Motor neuron (in vitro differentiated cells): ENCODE measurements at regions not wholly inside any gene's neighbourhood (a gene's known extent, or its start where the extent isn't known, plus 50 kb on each side); places are given as distances from the start of the nearest gene placed in this dataset.

Experiments
- ATAC-seq, 8 experiments: fragments of 200-7000 bp; cut with Tn5 transposase; replicated peaks in 6 of 8; 2 replicates each; pipeline ENCODE4 v1.8.0; 2021; ENCODE audit warnings: mild to moderate bottlenecking in 8 of 8, moderate library complexity in 8 of 8
- H3K27ac ChIP-seq, 2 donors: fragments of 250-450 bp; sonication (Bioruptor Pico); 2 replicates each; pipeline ENCODE4 v1.9.0; 2021; ENCODE audit warnings: antibody characterized with exemption in 2 of 2, mild to moderate bottlenecking in 2 of 2, moderate library complexity in 1 of 2
- H3K4me1 ChIP-seq, 2 donors: fragments of 250-450 bp; sonication (Bioruptor Pico); replicated peaks in 1 of 2; 2 replicates each; pipeline ENCODE4 v1.6.1; 2021; ENCODE audit warnings: antibody characterized with exemption in 2 of 2, mild to moderate bottlenecking in 2 of 2, moderate library complexity in 1 of 2
- H3K4me3 ChIP-seq, 5 donors: fragments of 250-450 bp; sonication (Bioruptor Pico); 2 replicates each; pipeline ENCODE4 v1.9.0; 2021; ENCODE audit warnings: antibody characterized with exemption in 5 of 5, mild to moderate bottlenecking in 5 of 5, moderate library complexity in 4 of 5
- WGBS, 10 experiments: fragments of 450-650 bp; shearing (Covaris generic); methylation state at CpG; one replicate each; pipeline ENCODE4 v1.0.0; 2022; 5-methylcytosine and 5-hydroxymethylcytosine counted together
- in situ Hi-C, 9 experiments: fragments of 400-800 bp; cut with MboI; loops; one replicate each; pipeline ENCODE4 v1.15.0; 2021; ENCODE audit warnings: low sequenced_read_pairs in 9 of 9, low pct_unique_long_range_greater_than_20kb in 2 of 9; ENCODE audit not compliant: unreplicated experiment in 9 of 9

DNA sequence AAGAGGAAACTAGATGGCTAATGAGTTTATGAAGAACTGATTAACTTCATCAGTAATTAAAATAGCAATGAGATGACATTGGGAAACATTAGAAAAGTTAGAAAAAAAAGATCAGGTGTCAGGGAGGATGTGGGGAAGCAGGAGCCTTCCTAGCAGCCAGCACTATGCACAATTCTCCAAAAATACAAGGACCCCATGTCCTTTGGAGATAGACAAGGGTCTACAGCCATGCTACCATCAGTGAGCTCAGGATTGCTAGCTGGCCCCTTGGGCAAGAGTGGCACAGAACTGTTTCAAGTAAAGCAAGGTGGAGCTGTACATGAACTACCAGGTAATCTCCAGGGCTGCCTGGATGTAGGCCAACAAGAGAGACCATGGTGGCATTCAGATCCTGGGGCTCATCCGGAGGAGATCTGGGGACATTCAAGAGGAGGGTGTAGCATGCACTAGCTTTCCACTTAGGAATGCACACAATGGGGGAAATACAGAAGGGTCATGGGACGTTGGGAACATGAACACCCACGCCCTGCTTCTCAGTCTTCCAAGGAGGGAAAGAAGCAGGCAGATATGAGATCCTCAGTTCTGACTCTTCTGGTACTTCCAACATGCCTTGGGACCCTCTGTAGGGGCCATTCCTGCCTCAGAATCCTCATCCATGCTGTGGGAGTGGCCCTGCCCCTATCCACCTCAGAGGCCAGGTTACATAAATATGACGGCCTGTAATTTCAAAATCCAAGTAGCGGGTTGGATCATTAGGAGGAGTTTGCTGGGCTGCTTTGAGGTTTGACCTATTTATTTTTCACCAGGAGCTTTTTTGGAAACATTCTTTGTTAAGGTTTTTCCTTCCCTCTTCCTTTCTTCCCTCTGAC is 82.2 kb upstream of the HABP2 start:
- H3K4me3 ChIP-seq: no peak overlapping the region
- 59 to 100% (median 91%) methylated on average over 2 to 4 of the region's 5 CpGs; no CpG with 5 or more reads in 4 of the 10 experiments for WGBS, 10 experiments
- in situ Hi-C loops: no loop called here
- no peaks in the 10 kb centered on the region for H3K4me1 ChIP-seq
- no peak overlapping the region for H3K27ac ChIP-seq
- ATAC-seq: no peak

DNA sequence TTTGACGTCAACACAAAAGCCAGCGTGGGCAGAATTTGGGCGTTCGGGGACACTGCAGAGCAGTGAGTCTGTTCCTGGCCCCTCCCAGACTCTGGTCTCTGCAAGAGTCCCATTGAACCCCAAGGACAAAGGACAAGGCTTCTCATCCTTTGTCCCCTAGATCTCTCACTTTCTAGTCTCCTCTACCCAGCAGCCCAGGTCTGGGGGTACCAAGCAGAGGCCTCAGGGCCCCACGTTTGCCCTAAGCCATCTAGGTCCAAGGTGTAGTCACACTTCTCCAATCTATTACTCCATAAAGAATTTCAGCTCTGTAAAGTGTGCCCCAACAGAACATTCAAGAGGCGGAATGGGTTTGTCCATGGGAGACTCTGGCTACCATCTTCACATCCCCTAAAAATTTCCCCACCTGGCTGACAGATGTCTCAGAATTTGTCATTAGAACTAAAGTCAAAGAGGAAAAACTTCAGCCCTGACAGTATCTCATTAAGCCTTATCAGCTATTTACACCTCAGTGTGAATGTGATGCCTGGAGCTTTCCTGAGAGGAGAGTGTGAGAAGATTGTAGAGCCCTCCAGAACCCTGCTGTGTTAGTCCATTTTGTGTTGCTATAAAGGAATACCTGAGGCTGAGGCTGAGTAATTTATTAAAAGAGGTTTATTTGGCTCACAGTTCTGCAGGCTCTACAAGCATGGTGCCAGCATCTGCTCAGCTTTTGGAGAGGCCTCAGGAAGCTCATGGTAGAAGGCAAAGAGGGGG is 81.4 kb upstream of the HABP2 start:
- in situ Hi-C loops: no loop called here
- H3K4me1 ChIP-seq: peaks cover 0 to 2% of the 10 kb centered on the region in 2 donors
- WGBS, 10 experiments: 57 to 100% (median 79%) methylated on average over 2 to 5 of the region's 6 CpGs; no CpG with 5 or more reads in 2 of the 10 experiments
- no peak overlapping the region for H3K27ac ChIP-seq
- no peak overlapping the region for H3K4me3 ChIP-seq
- no peak for ATAC-seq

GRCh38 chr10:113473011-113473410 is 79.8 kb upstream of the HABP2 start:
- Histone ChIP-seq H3K4me3 (no peak overlapping the region), H3K27ac (no peak overlapping the region), H3K4me1 (peaks cover 0 to 3% of the 10 kb centered on the region in 2 donors)
- WGBS, 10 experiments: 10 to 100% (median 33%) methylated on average over 1 of the region's 1 CpG; no CpG with 5 or more reads in 3 of the 10 experiments
- in situ Hi-C loops: no loop called here
- ATAC-seq: no peak

DNA sequence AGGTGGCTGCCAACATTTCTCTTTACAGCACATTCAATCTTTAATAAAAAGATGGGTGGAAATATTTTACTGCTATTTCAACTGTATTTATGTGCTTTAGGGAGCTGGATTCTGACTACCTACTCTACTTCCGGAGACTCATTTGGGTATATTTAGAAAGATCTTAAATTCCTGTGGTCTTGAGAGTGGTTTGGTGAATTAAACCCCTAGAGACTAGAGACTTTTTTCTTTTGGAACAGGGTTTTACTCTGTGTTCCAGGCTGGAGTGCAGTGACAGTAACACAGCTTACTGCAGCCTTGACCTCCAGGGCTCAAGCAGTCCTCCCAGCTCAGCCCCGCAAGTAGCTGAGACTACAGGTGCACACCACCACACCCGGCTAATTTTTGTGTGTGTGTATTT is 79.0 kb upstream of the HABP2 start:
- no peak overlapping the region for H3K4me3 ChIP-seq
- no peak for ATAC-seq
- in situ Hi-C loops: no loop called here
- H3K4me1 ChIP-seq: peaks cover 0 to 3% of the 10 kb centered on the region in 2 donors
- H3K27ac ChIP-seq: no peak overlapping the region
- WGBS, 10 experiments: 40 to 100% (median 83%) methylated on average over 1 to 3 of the region's 3 CpGs; no CpG with 5 or more reads in 4 of the 10 experiments

DNA sequence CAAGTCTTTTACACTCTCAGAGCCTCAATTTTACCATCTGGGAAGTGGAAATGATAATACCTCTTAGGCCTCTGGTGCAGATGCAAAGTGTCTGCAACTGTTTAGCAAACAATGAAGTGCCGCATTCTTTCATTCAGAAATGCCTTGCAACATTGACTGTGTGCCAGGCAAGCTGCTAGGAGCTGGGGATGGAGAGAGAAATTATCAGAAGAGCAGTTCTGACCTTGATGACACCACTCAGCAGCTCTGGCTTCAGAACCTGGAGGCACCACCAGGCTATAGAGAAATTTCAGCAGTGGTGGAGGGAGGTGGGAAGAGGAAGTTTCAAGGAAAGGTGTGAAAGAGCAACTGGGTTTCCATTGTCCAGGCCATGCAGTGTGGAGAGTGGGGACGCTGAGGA is 78.1 kb upstream of the HABP2 start:
- in situ Hi-C loops: no loop called here
- Histone ChIP-seq H3K27ac (no peak overlapping the region), H3K4me3 (no peak overlapping the region), H3K4me1 (peaks cover 0 to 3% of the 10 kb centered on the region in 2 donors)
- peak in 1 of 8 experiments; percentile 22 for ATAC-seq
- WGBS, 10 experiments: 8 to 100% (median 81%) methylated on average over 1 to 2 of the region's 2 CpGs; no CpG with 5 or more reads in 2 of the 10 experiments

- 14 to 100% (median 45%) methylated on average over 2 to 3 of the region's 4 CpGs; no CpG with 5 or more reads in 2 of the 10 experiments for WGBS, 10 experiments
- no peak for ATAC-seq
Measured at GRCh38 chr10:113475381-113475807, 77.5 kb upstream of the HABP2 start.

DNA sequence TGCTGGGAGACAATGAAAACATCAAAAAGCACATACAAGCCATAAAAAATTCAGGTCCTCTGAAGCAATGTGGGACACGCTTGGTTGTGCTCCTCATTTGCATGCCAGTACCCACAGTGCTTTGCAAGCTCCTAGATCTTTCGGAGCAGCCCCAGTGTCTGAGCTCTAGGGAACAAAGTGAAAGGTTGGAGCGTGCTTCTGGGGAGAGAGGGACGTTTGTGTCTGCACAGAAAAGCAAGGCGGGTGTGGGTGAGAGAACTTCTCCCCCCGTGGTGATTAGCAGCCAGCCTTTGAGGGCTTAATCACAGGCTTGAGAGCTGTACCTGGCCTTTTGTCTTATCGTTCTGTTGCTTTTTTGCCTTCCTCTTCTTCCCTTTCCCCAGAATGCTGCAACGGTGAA is 76.7 kb upstream of the HABP2 start:
- Histone ChIP-seq H3K4me1 (peaks cover 0 to 3% of the 10 kb centered on the region in 2 donors), H3K4me3 (no peak overlapping the region), H3K27ac (no peak overlapping the region)
- in situ Hi-C loops: no loop called here
- WGBS, 10 experiments: 17 to 100% (median 62%) methylated on average over 1 to 7 of the region's 8 CpGs
- ATAC-seq: peak in 5 of 8 experiments; percentile 26 to 70 (median 38)

More at GRCh38 chr10:113475381-113475807, 77.5 kb upstream of the HABP2 start:
- Histone ChIP-seq H3K4me1 (peaks cover 0 to 3% of the 10 kb centered on the region in 2 donors), H3K27ac (no peak overlapping the region), H3K4me3 (no peak overlapping the region)
- in situ Hi-C loops: no loop called here

- WGBS, 10 experiments: 50 to 88% (median 80%) methylated on average over 1 to 4 of the region's 5 CpGs; no CpG with 5 or more reads in 5 of the 10 experiments
- ATAC-seq: no peak
- H3K4me3 ChIP-seq: no peak overlapping the region
- peaks cover 0 to 3% of the 10 kb centered on the region in 2 donors for H3K4me1 ChIP-seq
- H3K27ac ChIP-seq: no peak overlapping the region
- in situ Hi-C loops: no loop called here
Measured at GRCh38 chr10:113476673-113477072, 76.2 kb upstream of the HABP2 start.

GRCh38 chr10:113477451-113477850 is 75.4 kb upstream of the HABP2 start:
- Histone ChIP-seq H3K4me3 (no peak overlapping the region), H3K27ac (no peak overlapping the region), H3K4me1 (peaks cover 0 to 3% of the 10 kb centered on the region in 2 donors)
- 43 to 100% (median 100%) methylated on average over 1 to 3 of the region's 3 CpGs; no CpG with 5 or more reads in 5 of the 10 experiments for WGBS, 10 experiments
- in situ Hi-C loops: no loop called here
- no peak for ATAC-seq

DNA sequence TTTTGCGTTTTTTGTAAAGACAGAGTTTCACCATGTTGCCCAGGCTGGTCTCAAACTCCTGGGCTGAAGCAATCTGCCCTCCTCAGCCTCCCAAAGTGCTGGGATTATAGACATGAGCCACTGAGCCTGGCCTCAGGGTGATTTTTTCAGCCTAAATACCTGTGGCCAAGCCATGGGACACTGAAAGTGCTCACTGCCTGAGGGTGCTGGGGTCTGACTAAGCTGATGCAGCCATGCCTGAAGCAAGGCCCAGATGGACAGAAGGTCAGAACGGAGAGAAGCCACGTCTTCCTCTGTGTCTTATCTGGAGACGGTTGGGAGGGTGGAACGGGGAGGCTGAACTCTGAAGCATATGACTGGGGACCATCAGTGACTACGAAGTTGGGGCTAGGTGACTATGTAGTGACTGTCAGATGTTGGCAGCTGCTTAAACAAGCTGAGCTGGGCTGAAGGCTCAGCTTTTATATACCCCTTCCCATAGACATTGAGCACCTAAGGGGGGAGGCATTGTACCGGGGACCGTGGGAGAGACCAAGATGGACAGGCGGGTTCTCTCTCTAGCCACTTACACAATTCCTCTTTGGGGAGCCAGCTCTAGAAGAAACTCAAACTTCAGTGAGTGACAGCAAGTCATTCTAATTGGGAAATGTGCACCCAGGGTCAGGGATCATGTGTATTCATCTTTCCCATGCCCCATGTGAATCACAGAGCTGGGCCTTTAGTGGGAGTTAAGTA is 73.3 kb upstream of the HABP2 start:
- H3K27ac ChIP-seq: no peak overlapping the region
- WGBS, 10 experiments: 73 to 100% (median 100%) methylated on average over 1 to 4 of the region's 9 CpGs; no CpG with 5 or more reads in 3 of the 10 experiments
- peaks cover 0 to 3% of the 10 kb centered on the region in 2 donors for H3K4me1 ChIP-seq
- no peak overlapping the region for H3K4me3 ChIP-seq
- in situ Hi-C loops: no loop called here
- no peak for ATAC-seq

DNA sequence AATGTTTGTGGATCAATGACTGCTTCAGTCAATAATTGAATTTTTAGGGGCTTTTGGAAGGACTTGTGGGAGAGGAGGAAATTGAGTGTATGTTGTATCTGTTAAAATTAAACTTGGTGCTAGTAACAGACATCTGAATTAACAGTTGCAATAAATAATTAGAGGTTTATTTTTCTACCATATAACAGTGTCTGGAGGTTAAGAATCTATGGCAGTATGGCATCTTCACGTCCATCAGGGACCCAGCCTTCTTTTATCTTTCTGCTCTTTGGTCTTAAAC is 72.8 kb upstream of the HABP2 start:
- H3K4me1 ChIP-seq: peaks cover 0 to 3% of the 10 kb centered on the region in 2 donors
- no peak for ATAC-seq
- WGBS, 10 experiments: 0 to 70% (median 11%) methylated on average over 1 of the region's 1 CpG; no CpG with 5 or more reads in 5 of the 10 experiments
- H3K27ac ChIP-seq: no peak overlapping the region
- H3K4me3 ChIP-seq: no peak overlapping the region
- in situ Hi-C loops: no loop called here

GRCh38 chr10:113480851-113481502 is 71.9 kb upstream of the HABP2 start:
- WGBS, 10 experiments: 33 to 100% (median 88%) methylated on average over 1 to 6 of the region's 6 CpGs; no CpG with 5 or more reads in 2 of the 10 experiments
- ATAC-seq: no peak
- Histone ChIP-seq H3K4me1 (peaks cover 0 to 3% of the 10 kb centered on the region in 2 donors), H3K4me3 (no peak overlapping the region), H3K27ac (no peak overlapping the region)
- in situ Hi-C loops: no loop called here
